ENCODE measurements at regions not wholly inside any gene's neighbourhood (a gene's known extent, or its start where the extent isn't known, plus 50 kb on each side); places are given as distances from the start of the nearest gene placed in this dataset.

DNA sequence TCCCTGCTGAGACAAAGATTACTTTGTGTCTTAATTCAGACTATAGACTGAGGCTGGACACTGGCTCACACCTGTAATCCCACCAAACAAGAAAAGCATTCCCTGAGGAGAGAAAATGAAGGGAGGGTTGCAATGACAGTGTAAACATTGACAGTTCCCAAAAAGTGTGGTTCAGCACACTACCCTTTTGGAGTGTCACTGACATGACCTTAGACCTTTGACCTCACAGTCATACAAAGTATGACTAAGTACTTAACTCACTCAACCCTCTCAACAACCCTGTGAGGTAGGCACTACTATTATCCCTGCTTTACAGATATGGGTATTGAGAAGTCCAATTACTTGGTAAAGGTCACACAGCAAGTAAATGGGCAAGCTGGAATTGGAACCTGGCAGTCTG is 341.7 kb downstream of the LRRC3B start:
- TF ChIP-seq CTCF (conservative IDR thresholded peaks at IDR 0.05; ENCODE audit: low read depth, low read length), result no peak
- no peak overlapping the region for H3K4me3 ChIP-seq (ENCODE audit: low read length)
- DNase-seq (ENCODE audit: low read depth), result no peak

DNA sequence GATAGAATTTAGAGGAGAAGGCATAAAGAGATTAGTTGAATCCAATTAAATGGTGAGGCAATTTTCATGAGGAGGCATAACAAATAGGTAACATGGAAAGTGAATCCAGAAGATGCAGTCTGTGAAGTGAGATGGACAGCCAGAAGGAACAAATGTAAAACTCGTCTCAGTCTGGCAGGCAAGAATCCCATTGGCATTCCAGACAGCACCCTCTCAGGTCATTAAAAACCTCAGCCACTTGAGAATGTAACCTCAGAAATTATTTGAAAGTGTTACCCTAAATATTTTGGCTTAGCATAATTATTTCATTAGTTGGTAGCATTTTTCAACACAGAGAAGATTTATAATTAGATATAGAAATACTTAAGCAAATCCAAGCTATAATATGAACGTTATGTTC is 342.3 kb downstream of the LRRC3B start:
- TF ChIP-seq CTCF (conservative IDR thresholded peaks at IDR 0.05; ENCODE audit: low read depth, low read length), result no peak
- H3K4me3 ChIP-seq (ENCODE audit: low read length), result no peak overlapping the region
- DNase-seq (ENCODE audit: low read depth), result no peak

- no peak overlapping the region for H3K4me3 ChIP-seq (ENCODE audit: low read length)
- TF ChIP-seq CTCF (conservative IDR thresholded peaks at IDR 0.05; ENCODE audit: low read depth, low read length), result no peak
- no peak for DNase-seq (ENCODE audit: low read depth)
Measured at GRCh38 chr3:26967501-26967900, 344.9 kb downstream of the LRRC3B start.

- DNase-seq (ENCODE audit: low read depth), result no peak
- no peak overlapping the region for H3K4me3 ChIP-seq (ENCODE audit: low read length)
- no peak for TF ChIP-seq CTCF (conservative IDR thresholded peaks at IDR 0.05; ENCODE audit: low read depth, low read length)
Measured at GRCh38 chr3:26984416-26985390, 362.1 kb downstream of the LRRC3B start.

GRCh38 chr3:26989037-26989436 is 366.5 kb downstream of the LRRC3B start:
- TF ChIP-seq CTCF (conservative IDR thresholded peaks at IDR 0.05; ENCODE audit: low read depth, low read length), result no peak

GRCh38 chr3:26997226-26997625 is 372.0 kb downstream of the NEK10 start:
- no peak overlapping the region for H3K4me3 ChIP-seq (ENCODE audit: low read length)
- DNase-seq (ENCODE audit: low read depth), result no peak
- TF ChIP-seq CTCF (conservative IDR thresholded peaks at IDR 0.05; ENCODE audit: low read depth, low read length), result no peak

More at GRCh38 chr3:26989037-26989436, 366.5 kb downstream of the LRRC3B start:
- no peak for DNase-seq (ENCODE audit: low read depth)
- H3K4me3 ChIP-seq (ENCODE audit: low read length), result no peak overlapping the region

- no peak overlapping the region for H3K4me3 ChIP-seq (ENCODE audit: low read length)
- no peak for TF ChIP-seq CTCF (conservative IDR thresholded peaks at IDR 0.05; ENCODE audit: low read depth, low read length)
- DNase-seq (ENCODE audit: low read depth), result no peak
Measured at GRCh38 chr3:27010834-27011233, 358.3 kb downstream of the NEK10 start.

All from retinal pigment epithelial cell (primary cell).